Left lung (tissue), 4 donors: ENCODE measurements at regions not wholly inside any gene's neighbourhood (a gene's known extent, or its start where the extent isn't known, plus 50 kb on each side); places are given as distances from the start of the nearest gene placed in this dataset.

Experiments used
- ATAC-seq: fragments of 200-7000 bp; cut with Tn5 transposase; one replicate; pipeline ENCODE4 v1.9.1; 2020; ENCODE audit warnings: moderate library complexity
- DNase-seq, 4 donors: peaks; one replicate each; pipeline ENCODE4 v3.0.0-alpha.2; 2013 to 2020
- H3K27ac ChIP-seq, 2 donors: fragments of 200-600 bp; sonication (generic) in 1 of 2; one replicate each; pipeline versions ENCODE4 v1.5.0 to v1.8.0; 2020 to 2021
- H3K27me3 ChIP-seq, 2 donors: fragments of 200-600 bp; sonication (generic) in 1 of 2; one replicate each; pipeline versions ENCODE4 v1.5.0 to v1.8.0; 2020 to 2021
- H3K36me3 ChIP-seq, 2 donors: fragments of 200-600 bp; sonication (generic) in 1 of 2; one replicate each; pipeline versions ENCODE4 v1.5.0 to v1.8.0; 2020 to 2021
- H3K4me1 ChIP-seq, 2 donors: fragments of 200-600 bp; one replicate each; pipeline ENCODE4 v1.8.0; 2021
- H3K4me3 ChIP-seq, 2 donors: fragments of 200-600 bp; sonication (generic) in 1 of 2; one replicate each; pipeline versions ENCODE4 v1.5.0 to v1.8.0; 2020 to 2021; ENCODE audit warnings: mild to moderate bottlenecking in 1 of 2
- H3K9me3 ChIP-seq, 2 donors: fragments of 200-600 bp; sonication (generic) in 1 of 2; one replicate each; pipeline versions ENCODE4 v1.5.0 to v1.8.0; 2020 to 2021
- CTCF ChIP-seq, 2 donors: fragments of 200-600 bp; sonication (generic) in 1 of 2; IDR thresholded peaks; one replicate each; pipeline versions ENCODE4 v1.5.0 to v1.8.0; 2021; ENCODE audit warnings: antibody characterized with exemption in 2 of 2
- intact Hi-C, 2 donors: fragments of 100-400 bp; cut with DNase I; formaldehyde crosslinking; loops; one replicate each; pipeline versions ENCODE4 v1.11.2 to v1.14.2; 2022
- donor health status: DM: no; HTN: yes; CAD: no.
- donor health status: DM: no; HTN: no; CAD: no.

- Histone ChIP-seq H3K9me3 (no peaks in the 10 kb centered on the region), H3K27me3 (peaks cover 8 to 43% of the 10 kb centered on the region in 2 donors), H3K4me1 (peaks cover 6 to 21% of the 10 kb centered on the region in 2 donors), H3K4me3 (no peak overlapping the region), H3K36me3 (no peaks in the 10 kb centered on the region), H3K27ac (peak overlapping the region in 1 of 2 donors; percentile 34)
- intact Hi-C loops: no loop called here
- DNase-seq (peak in 1 of 4 donors; percentile 8), ATAC-seq (no peak)
- no peak for TF ChIP-seq CTCF (IDR thresholded peaks at IDR 0.05)
These were observed 84.2 kb upstream of the IER5L start for GRCh38 chr9:129262261-129262660.

- intact Hi-C loops: no loop called here
- H3K36me3 ChIP-seq: no peaks in the 10 kb centered on the region
- H3K4me1 ChIP-seq: peaks cover 6 to 21% of the 10 kb centered on the region in 2 donors
- H3K4me3 ChIP-seq: no peak overlapping the region
- H3K9me3 ChIP-seq: no peaks in the 10 kb centered on the region
- TF ChIP-seq CTCF (IDR thresholded peaks at IDR 0.05): no peak
- H3K27ac ChIP-seq: no peak overlapping the region
- no peak for ATAC-seq
- DNase-seq: no peak
- peaks cover 8 to 47% of the 10 kb centered on the region in 2 donors for H3K27me3 ChIP-seq
These were observed 81.3 kb upstream of the IER5L start for GRCh38 chr9:129259375-129259774.

GRCh38 chr9:129258823-129259301 lies 80.8 kb upstream of the IER5L start:
- Histone ChIP-seq H3K36me3 (no peaks in the 10 kb centered on the region), H3K27me3 (peaks cover 8 to 52% of the 10 kb centered on the region in 2 donors), H3K9me3 (no peaks in the 10 kb centered on the region), H3K27ac (no peak overlapping the region), H3K4me1 (peaks cover 6 to 21% of the 10 kb centered on the region in 2 donors), H3K4me3 (peak overlapping the region; percentile 3 to 16)
- TF ChIP-seq CTCF (IDR thresholded peaks at IDR 0.05): no peak
- intact Hi-C loops: no loop called here
- DNase-seq (no peak), ATAC-seq (no peak)

- no peaks in the 10 kb centered on the region for H3K9me3 ChIP-seq
- peak; percentile 55 to 95 (median 89) for DNase-seq
- H3K4me3 ChIP-seq: peak overlapping the region; percentile 3 to 16
- no peak for TF ChIP-seq CTCF (IDR thresholded peaks at IDR 0.05)
- peaks cover 8 to 55% of the 10 kb centered on the region in 2 donors for H3K27me3 ChIP-seq
- intact Hi-C loops: no loop called here
- no peaks in the 10 kb centered on the region for H3K36me3 ChIP-seq
- peak; percentile 90 for ATAC-seq
- H3K27ac ChIP-seq: no peak overlapping the region
- peaks cover 6 to 21% of the 10 kb centered on the region in 2 donors for H3K4me1 ChIP-seq
These were observed 80.2 kb upstream of the IER5L start for GRCh38 chr9:129258124-129258822.

- ATAC-seq: no peak
- Histone ChIP-seq H3K4me3 (no peak overlapping the region), H3K27ac (no peak overlapping the region), H3K27me3 (peaks cover 8 to 55% of the 10 kb centered on the region in 2 donors), H3K9me3 (no peaks in the 10 kb centered on the region), H3K36me3 (no peaks in the 10 kb centered on the region), H3K4me1 (peaks cover 6 to 21% of the 10 kb centered on the region in 2 donors)
- DNase-seq: peak in 1 of 4 donors; percentile 2
- TF ChIP-seq CTCF (IDR thresholded peaks at IDR 0.05): no peak
- intact Hi-C loops: no loop called here
These were observed 79.1 kb upstream of the IER5L start for GRCh38 chr9:129256959-129257713.
